Erythroblast (primary cell): ENCODE measurements at regions not wholly inside any gene's neighbourhood (a gene's known extent, or its start where the extent isn't known, plus 50 kb on each side); places are given as distances from the start of the nearest gene placed in this dataset.

Source experiments
- DNase-seq, 2 experiments: peaks; one replicate each; lab custom pipeline; 2025; lab: John Stamatoyannopoulos, UW
- GATA1 ChIP-seq: IDR thresholded peaks from 2 replicates; pipeline ENCODE4 v1.6.1; 2011; ENCODE audit warnings: low read depth, mild to moderate bottlenecking, control low read depth, low read length, moderate library complexity
- POLR2A ChIP-seq: IDR thresholded peaks from 2 replicates; pipeline ENCODE4 v1.6.1; 2011; ENCODE audit warnings: mild to moderate bottlenecking, low read length

GRCh38 chr13:47349211-47349610 lies 452.4 kb upstream of the HTR2A start:
- no peak for TF ChIP-seq POLR2A
- TF ChIP-seq GATA1: no peak
- DNase-seq: no peak

DNA sequence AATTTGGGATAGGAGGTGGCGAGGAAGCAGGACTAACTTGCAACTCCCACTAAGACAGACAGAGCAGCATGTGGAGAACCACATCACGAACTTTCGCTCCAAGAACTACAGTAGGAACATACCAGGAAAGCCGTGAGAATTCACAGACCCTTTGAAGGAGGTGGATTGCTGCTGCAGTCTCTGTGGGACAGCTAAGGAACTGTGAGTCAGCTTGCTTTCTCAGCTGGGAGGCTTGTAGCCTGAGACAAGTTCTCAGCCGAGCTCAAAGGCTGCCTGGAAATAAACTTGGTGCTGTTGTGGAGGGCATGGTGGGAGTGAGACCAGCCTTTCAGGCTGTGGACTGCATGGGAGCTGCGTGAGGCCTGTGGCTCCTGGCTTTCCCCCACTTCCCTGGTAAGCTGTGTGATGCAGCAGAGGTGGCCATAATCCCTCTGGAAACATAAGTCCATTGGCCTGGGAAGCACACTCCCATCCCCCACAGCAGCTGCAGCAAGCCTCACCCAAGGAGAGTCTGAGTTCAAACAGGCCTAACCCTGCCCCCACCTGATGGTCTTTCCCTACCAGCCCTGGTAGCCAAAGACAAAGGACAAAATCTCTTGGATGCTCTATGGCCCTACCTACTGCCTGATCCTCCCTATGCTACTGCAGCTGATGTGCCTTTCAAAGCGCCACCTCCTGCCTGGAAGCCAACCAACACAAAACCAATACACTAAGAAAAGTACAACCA lies 441.1 kb upstream of the HTR2A start:
- no peak for TF ChIP-seq POLR2A
- no peak for TF ChIP-seq GATA1
- DNase-seq: no peak

GRCh38 chr13:47334173-47334572 lies 437.3 kb upstream of the HTR2A start:
- no peak for TF ChIP-seq GATA1
- TF ChIP-seq POLR2A: no peak

GRCh38 chr13:47332149-47332548 lies 435.3 kb upstream of the HTR2A start:
- TF ChIP-seq GATA1 (no peak), POLR2A (no peak)
- no peak for DNase-seq

More at GRCh38 chr13:47334173-47334572, 437.3 kb upstream of the HTR2A start:
- DNase-seq: no peak

DNA sequence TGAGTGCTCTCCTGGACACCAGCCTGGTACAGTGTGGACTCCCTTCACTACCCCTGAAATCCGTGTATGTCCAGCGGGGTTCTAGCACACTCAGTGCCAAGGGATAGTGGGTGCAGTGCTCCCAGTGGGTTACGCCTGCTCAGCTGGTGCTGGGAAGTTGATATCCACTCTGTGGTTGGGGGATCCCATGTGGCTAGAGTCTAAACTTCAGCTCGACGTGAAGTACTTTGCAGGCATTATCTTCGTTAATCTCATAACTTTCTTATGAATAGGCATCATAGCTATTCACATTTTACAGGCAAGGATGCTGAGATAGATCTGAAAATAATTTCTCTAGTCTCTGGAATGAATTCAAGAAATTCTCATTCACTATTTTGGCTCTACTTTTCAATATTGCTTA lies 433.2 kb upstream of the HTR2A start:
- DNase-seq: no peak
- TF ChIP-seq GATA1: no peak
- no peak for TF ChIP-seq POLR2A

DNA sequence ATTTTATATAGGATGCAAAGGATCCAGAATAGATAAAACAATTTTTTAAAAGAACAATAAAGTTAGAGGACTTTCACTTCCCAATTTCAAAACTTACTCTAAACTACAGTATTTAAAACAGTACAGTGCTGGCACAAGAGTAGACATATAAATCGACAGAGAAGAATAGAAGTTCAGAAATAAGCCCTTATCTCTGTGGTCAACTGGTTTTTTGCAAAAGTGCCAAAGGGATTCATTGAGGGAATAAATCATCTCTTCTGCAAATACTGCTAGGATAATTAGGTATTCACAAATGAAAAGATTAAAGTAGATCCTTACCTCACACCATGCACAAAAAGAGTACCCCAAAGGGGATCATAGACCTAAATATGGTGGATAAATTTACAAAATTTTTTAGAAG lies 431.0 kb upstream of the HTR2A start:
- DNase-seq: no peak
- TF ChIP-seq POLR2A: no peak
- no peak for TF ChIP-seq GATA1

DNA sequence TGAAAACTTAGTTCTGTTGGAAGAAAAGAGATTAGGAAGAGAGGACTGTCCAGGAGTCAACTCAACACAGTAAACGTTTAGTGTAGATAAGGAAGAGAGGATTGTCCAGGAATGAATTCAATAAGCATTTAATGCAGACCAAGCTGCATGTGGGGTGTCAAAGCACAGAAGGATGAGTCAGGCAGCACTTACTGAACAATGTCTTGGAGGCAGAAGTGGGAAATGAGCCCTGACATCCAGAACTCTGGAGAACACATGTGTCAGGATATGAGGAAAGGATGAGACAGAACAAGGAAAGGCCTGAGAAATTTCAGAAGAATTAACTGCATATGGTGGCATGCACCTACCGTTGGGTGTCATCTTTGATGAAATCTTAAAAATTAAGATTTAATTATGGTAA lies 429.2 kb upstream of the HTR2A start:
- DNase-seq: no peak

GRCh38 chr13:47317356-47317755 lies 420.5 kb upstream of the HTR2A start:
- no peak for TF ChIP-seq GATA1
- no peak for TF ChIP-seq POLR2A
- DNase-seq: no peak

More for the DNA sequence above, 429.2 kb upstream of the HTR2A start:
- no peak for TF ChIP-seq GATA1
- TF ChIP-seq POLR2A: no peak

GRCh38 chr13:47310401-47310800 lies 413.5 kb upstream of the HTR2A start:
- TF ChIP-seq POLR2A (no peak), GATA1 (no peak)
- DNase-seq: no peak

DNA sequence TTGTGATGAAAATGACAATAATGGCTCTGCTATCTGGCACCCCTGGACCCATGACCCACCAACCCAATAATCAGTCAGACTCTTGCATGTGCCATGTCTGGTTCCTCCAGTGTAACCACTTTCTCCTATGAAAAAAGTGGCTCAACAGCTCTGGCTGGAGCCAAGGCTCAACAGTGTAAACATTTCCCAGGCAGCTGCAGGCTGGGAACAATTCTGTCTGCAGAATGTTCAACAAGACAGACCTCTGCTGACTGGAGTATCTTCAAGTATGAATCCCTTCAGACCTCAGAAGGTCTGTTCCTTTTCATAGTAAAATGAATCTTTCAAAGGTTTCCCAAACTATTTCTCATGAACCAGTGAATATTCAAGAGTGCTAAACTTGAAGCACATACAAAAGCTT lies 410.1 kb upstream of the HTR2A start:
- no peak for TF ChIP-seq GATA1
- no peak for TF ChIP-seq POLR2A
- no peak for DNase-seq

GRCh38 chr13:47303626-47304025 lies 406.8 kb upstream of the HTR2A start:
- DNase-seq: no peak
- no peak for TF ChIP-seq POLR2A
- TF ChIP-seq GATA1: no peak

DNA sequence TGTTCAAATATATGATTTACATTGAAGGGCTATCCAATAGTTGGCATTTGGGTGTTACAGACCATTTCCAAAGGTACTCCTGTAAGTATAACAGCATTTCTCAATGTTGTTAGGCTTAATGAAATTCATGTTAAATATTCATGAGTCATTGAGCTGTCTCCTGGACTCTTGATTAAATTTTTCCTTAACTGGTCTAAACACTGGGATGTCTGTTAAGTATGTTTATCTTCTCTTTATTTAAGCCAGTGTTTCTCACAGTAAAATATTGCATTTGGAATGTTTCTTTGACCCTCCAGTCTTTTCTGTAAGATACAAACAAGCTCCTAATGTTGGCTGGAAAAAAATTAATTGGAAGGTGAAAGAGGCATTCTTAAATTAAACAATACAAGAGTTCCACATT lies 402.5 kb upstream of the HTR2A start:
- no peak for TF ChIP-seq GATA1
- TF ChIP-seq POLR2A: no peak
- no peak for DNase-seq

DNA sequence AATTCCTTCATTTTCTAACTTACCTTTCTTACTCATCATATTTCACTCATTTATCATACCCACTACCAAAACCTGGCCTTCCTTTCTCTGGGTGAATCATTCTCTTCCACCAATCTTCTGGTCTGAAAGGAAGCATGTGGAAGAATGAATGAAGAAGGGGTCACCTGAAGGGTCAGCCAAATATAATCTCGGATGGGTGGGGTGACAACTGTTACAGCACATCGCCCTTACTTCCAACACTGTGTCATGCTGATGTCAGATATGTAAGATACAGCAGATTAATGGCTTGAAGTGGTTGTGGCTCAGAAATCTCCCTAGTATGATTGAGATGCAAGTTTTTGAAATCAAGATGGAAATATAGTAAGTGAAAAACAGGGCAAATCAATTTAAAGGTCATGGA lies 401.7 kb upstream of the HTR2A start:
- no peak for TF ChIP-seq GATA1
- TF ChIP-seq POLR2A: no peak
- DNase-seq: no peak

DNA sequence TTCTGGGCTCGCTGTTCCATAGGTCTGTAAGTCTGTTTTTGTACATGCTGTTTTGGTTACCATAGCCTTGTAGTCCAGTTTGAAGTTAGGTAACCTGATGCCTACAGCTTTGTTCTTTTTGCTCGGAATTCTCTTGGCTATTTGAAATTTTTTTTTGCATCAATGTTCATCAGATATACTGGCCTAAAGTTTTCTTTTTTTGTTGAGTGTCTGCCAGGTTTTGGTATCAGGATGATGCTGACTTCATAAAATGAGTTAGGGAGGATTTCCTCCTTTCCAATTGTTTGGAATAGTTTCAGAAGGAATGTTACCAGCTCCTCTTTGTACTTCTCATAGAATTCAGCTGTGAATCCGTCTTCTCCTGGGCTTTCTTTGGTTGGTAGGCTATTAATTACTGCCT lies 397.8 kb upstream of the HTR2A start:
- DNase-seq: no peak
- TF ChIP-seq POLR2A: no peak
- TF ChIP-seq GATA1: no peak

DNA sequence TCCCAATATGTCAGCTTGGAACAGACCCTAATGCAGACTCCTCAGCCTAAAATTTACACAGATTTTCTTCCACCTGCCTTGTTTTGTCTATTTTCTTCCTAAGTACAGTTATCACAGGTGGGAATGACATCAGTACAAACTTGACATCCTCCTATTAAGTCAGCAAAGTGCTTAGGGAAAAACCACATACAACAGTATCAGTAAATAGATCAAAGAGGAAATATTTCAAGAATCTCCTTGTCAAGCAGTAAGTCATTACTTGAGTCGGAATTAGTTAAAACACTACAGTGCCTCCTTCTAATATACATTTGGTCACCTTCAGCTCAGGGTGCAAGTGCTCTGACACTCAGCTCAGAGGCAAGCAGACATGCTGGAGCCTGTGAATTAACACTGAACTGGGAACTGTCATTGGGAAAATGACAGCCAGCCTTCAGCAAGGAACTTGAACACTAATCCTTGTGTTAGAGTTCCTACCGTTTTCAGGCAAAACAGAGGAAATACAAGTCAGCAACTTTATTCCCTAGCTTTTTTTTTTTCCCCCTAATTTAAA lies 394.3 kb upstream of the HTR2A start:
- no peak for TF ChIP-seq POLR2A
- TF ChIP-seq GATA1: no peak
- DNase-seq: no peak

GRCh38 chr13:47289567-47289966 lies 392.7 kb upstream of the HTR2A start:
- TF ChIP-seq POLR2A: no peak
- TF ChIP-seq GATA1: no peak
- DNase-seq: no peak
